ENCODE measurements at regions not wholly inside any gene's neighbourhood (a gene's known extent, or its start where the extent isn't known, plus 50 kb on each side); places are given as distances from the start of the nearest gene placed in this dataset.

DNA sequence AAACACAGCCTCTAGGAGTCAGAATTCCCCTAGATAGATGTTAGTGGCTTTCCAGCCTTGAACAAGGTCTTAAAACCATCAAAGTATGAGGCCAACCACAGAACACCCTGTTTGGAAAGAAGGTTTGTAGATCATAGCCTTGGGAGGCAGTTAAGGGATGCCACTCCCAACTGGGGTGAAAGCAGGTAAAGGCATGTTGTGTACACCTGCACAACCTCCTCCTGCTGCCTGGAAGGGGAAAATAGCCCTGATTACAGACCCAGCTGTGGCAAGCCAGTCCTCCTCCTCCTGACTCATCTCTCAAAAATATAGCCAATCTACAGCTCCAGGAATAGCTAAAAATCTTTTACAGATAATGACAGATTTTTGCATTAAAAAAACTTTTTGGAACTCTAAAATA lies 108.1 kb downstream of the RBM43 start:
- no peak for DNase-seq

GRCh38 chr2:151150331-151151320 lies 111.0 kb downstream of the RBM43 start:
- no peak for DNase-seq

DNA sequence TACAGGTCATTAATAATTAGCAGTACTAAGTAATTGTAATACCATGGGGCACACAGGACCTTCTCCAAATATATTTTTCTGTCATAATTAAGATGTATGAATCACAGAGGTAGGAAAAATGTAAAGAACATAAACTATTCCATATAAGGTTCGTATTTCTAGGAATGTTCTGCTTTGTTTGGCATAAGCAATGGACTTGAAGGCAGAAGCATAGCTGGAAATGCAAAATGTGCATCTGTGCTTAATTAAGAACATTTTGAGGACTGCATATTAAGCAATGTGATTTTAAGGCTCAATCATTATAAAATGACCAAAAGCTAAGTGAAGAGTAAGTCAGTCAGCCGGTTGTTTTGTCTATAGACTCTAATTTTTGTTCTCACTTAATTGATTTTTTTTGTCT lies 123.2 kb downstream of the RBM43 start:
- DNase-seq = no peak

GRCh38 chr2:151137526-151137925 lies 124.1 kb downstream of the RBM43 start:
- no peak for DNase-seq

DNA sequence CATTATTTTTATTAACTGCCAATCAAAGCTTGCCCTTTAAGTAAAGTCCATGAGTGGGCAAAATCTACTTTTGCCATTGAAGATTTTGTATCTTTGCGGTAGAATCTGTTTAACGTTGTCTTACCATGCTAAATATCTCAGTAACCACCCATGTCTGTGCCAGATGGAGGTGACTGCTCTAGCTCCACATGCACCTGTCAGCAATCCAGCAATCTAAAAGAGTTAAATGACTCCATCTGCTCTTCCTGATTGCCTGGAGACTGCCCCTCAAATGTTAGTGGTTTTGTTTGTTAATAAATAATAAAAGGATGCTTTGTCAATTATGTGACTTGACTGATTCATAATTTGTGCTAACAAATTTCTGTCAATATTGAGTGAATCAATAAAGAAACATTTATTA lies 141.7 kb downstream of the RBM43 start:
- DNase-seq = no peak

DNA sequence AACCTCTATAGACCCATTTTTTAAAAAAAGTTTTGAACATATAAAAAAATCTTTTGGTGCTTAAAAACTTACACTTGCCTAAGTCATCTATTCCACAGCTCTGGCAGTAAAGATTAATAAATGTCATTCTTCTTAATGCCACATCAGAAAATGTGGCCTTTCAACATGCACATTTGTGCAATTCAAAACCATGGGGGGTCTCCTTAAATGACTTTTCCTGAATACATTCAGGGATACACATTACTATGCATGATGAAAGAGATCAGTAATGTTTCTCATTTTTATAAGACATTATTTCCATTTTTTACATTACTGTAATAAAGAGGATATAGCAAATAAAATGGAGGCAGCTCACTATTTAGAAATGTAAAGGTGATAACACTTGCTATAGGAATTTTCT lies 142.3 kb downstream of the RBM43 start:
- DNase-seq = no peak

- DNase-seq = no peak
Measured at GRCh38 chr2:151118269-151118668, 143.4 kb downstream of the RBM43 start.

GRCh38 chr2:151114874-151115273 lies 146.8 kb downstream of the RBM43 start:
- DNase-seq = no peak

GRCh38 chr2:151113318-151113717 lies 148.3 kb downstream of the RBM43 start:
- DNase-seq = no peak

GRCh38 chr2:151111599-151112278 lies 149.9 kb downstream of the RBM43 start:
- no peak for DNase-seq

GRCh38 chr2:151106805-151107506 lies 154.7 kb downstream of the RBM43 start:
- DNase-seq = no peak

GRCh38 chr2:151103551-151103950 lies 158.1 kb downstream of the RBM43 start:
- DNase-seq = no peak

- DNase-seq = no peak
Measured at GRCh38 chr2:151102226-151102625, 159.4 kb downstream of the RBM43 start.

DNA sequence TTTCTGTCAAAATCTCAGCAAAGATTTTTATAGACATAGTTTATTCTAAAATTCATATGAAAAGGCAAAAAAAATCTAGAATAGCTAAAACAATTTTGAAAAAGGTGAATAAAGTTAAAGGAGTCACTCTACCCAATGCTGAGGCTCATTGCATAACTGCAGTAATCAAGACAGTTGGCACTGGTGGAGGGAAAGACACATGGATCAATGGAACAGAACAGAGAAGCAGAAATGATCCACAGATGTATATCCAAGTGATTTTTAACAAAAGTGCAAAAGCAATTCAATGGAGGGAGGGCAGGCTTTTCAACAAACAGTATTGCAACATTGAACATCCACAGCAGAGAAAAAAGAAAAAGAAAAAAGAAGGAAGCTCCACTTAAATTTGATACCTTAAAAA lies 162.8 kb downstream of the RBM43 start:
- no peak for DNase-seq

DNA sequence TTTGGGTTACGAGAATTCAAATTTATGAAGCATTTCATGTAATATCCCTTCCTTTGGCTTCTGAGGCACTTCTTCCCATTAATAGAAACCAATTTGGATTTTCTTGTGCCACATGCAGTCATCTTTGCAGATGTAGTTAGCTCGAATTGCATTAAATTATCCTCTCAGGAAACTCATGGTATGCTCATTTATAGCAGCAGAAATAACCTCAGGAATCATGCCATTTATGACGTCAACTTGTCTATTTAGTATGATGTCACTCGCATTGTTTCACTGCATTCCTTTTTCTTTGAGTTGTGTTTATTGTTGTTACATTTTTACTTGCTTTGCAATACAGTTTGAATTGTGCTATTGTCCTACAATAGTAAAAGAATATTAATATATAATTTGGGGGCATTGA lies 163.8 kb downstream of the RBM43 start:
- no peak for DNase-seq

DNA sequence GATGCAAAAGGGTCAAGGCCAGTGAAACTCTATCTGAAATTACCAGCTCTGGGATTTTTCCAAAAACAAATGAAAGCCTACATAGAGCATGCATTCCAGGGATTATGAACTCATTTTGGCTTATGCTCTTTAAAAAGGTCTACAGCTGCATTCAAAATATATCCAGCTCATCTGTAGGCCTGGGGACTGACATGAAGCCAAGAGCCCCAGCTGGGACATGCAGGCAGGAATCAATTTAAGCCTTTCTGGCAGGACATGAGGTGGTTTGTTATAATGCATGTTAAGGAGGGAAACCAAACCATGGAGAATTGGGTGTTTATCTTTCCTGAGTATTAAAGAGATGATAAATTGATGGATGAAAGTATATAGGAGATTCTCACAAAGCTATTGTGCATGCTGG lies 164.5 kb downstream of the RBM43 start:
- DNase-seq = no peak

DNA sequence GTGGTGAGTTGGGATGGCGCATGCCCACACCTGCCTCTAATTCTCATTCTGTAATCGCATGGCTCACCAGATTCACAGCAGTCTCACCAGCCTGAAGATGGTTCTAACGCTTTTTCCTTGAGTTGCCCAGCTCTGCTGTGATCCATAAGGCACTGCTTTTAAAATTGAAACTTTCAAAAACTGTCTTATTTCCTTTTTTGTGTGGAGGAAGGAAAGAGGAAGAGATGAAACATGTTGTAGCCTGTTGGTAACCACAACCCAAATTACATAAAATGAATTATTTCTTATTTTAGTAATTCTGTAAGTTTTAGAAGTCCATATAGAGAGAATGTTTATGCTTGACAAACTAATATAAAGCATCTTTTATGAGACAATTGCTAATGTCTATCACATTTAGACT lies 165.4 kb downstream of the RBM43 start:
- DNase-seq = no peak

DNA sequence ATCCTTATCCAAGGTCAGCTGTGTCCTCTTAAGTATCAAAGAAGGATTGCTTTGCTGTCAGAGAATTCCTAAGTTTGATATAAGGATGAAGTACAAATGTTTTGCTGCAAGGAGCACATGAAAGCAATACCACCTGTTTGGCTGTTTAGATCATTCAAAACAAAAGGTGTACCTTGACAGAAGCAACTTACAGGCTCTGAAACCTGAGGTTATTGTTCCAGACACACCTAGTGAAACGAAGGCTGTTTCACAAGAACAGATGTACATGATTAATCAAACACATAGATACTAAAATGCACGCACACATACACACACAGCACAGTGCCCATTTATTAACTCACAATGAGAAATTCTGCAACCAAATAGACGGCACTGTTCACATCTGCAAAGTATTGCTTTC lies 166.2 kb downstream of the RBM43 start:
- no peak for DNase-seq

- DNase-seq = no peak
Measured at GRCh38 chr2:151091583-151091982, 170.1 kb downstream of the RBM43 start.

DNA sequence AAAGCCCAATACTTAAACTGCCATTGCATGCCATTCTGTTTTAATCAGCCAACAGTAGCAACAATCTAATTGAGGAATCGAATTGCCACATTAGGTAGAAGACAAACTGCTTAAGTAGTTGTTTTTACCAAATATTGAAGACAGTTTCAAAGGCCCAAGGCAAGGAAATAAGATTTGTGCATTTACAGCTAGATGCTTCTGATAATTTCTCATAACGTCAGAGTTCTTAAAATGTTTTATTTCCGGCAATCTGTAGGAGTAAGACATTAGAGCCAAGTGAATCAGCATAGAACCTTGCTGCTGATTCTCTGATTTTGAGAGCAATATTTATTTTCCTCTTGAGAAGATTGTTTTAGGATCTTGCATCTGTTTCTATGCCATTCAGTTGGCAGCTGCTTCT lies 174.3 kb downstream of the RBM43 start:
- no peak for DNase-seq

DNA sequence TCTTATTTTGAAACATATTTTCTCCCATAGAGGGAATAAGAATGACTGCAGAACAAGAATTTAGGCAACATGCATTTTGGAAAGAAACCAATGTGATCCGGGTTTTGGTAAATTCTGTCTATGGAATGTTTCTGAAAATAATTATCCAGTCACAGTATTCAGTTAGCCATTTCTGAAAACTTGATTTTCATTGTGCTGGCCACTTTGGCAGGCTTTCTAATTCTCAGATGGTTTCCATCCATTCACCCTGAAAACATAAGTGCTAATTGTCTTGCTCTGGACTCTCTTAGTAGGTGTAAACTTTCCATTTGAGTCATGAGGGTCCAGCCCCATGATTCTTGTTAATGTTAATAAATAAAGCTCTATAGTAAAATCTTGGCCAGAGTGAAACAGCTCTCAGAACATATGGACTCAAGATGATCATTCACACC lies 176.5 kb downstream of the RBM43 start:
- DNase-seq = no peak

- DNase-seq = no peak
Measured at GRCh38 chr2:151083856-151084795, 177.5 kb downstream of the RBM43 start.

Measured in SIG-M5 (cell line).